ENCODE measurements at regions not wholly inside any gene's neighbourhood (a gene's known extent, or its start where the extent isn't known, plus 50 kb on each side); places are given as distances from the start of the nearest gene placed in this dataset.

GRCh38 chr6:48186746-48187145 lies 75.7 kb upstream of the PTCHD4 start:
- TF ChIP-seq PATZ1 (CRISPR knock-in tag; IDR thresholded peaks at IDR 0.05; ENCODE audit: borderline replicate concordance) (no peak), ZFP30 (CRISPR knock-in tag; IDR thresholded peaks at IDR 0.05) (no peak), PPARA (CRISPR knock-in tag; IDR thresholded peaks at IDR 0.05; ENCODE audit: borderline replicate concordance) (no peak), CREB5 (CRISPR knock-in tag; IDR thresholded peaks at IDR 0.05; ENCODE audit: low read depth) (no peak), ZNF565 (CRISPR knock-in tag; conservative IDR thresholded peaks at IDR 0.05; ENCODE audit: low read depth) (no peak), GLIS3 (CRISPR knock-in tag; IDR thresholded peaks at IDR 0.05) (no peak), ZFP3 (CRISPR knock-in tag; IDR thresholded peaks at IDR 0.05) (no peak), OSR1 (CRISPR knock-in tag; IDR thresholded peaks at IDR 0.05) (no peak)
- TF ChIP-seq, protein P1, sequence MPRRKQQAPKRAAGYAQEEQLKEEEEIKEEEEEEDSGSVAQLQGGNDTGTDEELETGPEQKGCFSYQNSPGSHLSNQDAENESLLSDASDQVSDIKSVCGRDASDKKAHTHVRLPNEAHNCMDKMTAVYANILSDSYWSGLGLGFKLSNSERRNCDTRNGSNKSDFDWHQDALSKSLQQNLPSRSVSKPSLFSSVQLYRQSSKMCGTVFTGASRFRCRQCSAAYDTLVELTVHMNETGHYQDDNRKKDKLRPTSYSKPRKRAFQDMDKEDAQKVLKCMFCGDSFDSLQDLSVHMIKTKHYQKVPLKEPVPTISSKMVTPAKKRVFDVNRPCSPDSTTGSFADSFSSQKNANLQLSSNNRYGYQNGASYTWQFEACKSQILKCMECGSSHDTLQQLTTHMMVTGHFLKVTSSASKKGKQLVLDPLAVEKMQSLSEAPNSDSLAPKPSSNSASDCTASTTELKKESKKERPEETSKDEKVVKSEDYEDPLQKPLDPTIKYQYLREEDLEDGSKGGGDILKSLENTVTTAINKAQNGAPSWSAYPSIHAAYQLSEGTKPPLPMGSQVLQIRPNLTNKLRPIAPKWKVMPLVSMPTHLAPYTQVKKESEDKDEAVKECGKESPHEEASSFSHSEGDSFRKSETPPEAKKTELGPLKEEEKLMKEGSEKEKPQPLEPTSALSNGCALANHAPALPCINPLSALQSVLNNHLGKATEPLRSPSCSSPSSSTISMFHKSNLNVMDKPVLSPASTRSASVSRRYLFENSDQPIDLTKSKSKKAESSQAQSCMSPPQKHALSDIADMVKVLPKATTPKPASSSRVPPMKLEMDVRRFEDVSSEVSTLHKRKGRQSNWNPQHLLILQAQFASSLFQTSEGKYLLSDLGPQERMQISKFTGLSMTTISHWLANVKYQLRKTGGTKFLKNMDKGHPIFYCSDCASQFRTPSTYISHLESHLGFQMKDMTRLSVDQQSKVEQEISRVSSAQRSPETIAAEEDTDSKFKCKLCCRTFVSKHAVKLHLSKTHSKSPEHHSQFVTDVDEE (CRISPR knock-in tag; IDR thresholded peaks at IDR 0.05), result no peak

All from SK-N-SH treated with all-trans-retinoic acid at 6 μM for 48 hours (cell line).